OCI-LY7 (cell line): ENCODE measurements at regions not wholly inside any gene's neighbourhood (a gene's known extent, or its start where the extent isn't known, plus 50 kb on each side); places are given as distances from the start of the nearest gene placed in this dataset.

Experiments
- BruUV-seq: library from RNA; stranded (reverse); fragments of 400-500 nt; replicated peaks from 2 replicates; lab custom pipeline; 2021; lab: Mats Ljungman, UMichigan
- CTCF ChIA-PET: fragments of 300-600 bp; sonication (Branson Sonifier 250); formaldehyde crosslinking; loops from one replicate; lab custom pipeline; 2022; ENCODE audit warnings: antibody characterized with exemption; ENCODE audit not compliant: unreplicated experiment; lab: Charles Lee
- POLR2A ChIA-PET: fragments of 300-600 bp; sonication (Branson Sonifier 250); formaldehyde crosslinking; loops from one replicate; lab custom pipeline; 2022; ENCODE audit warnings: antibody characterized with exemption; lab: Charles Lee
- DNase-seq: peaks from one replicate; pipeline ENCODE4 v3.0.0-alpha.2; 2015; ENCODE audit warnings: low spot score
- H2AFZ ChIP-seq: fragments of 200-600 bp; sonication (generic), shearing (Covaris generic); 2 replicates; pipeline ENCODE4 v1.6.1; 2014; ENCODE audit warnings: mild to moderate bottlenecking, antibody characterized with exemption, low read length, moderate library complexity
- H3K27ac ChIP-seq: fragments of 200-600 bp; sonication (generic); 2 replicates; pipeline ENCODE4 v1.5.1; 2014; ENCODE audit warnings: mixed run types, low read depth, mild to moderate bottlenecking, moderate library complexity, low read length, inconsistent platforms; ENCODE audit not compliant: poor library complexity, severe bottlenecking
- H3K36me3 ChIP-seq: fragments of 200-600 bp; sonication (generic); 2 replicates; pipeline ENCODE4 v1.6.1; 2014; ENCODE audit warnings: mild to moderate bottlenecking, antibody characterized with exemption, low read length, moderate library complexity, mixed read lengths; ENCODE audit not compliant: insufficient read depth
- H3K4me1 ChIP-seq: fragments of 200-600 bp; sonication (generic); 2 replicates; pipeline ENCODE4 v1.5.1; 2014; ENCODE audit warnings: mild to moderate bottlenecking, low read length; ENCODE audit not compliant: insufficient read depth, poor library complexity, severe bottlenecking
- H3K4me2 ChIP-seq: fragments of 200-600 bp; sonication (generic); 2 replicates; pipeline ENCODE4 v1.6.1; 2014; ENCODE audit warnings: mild to moderate bottlenecking, low read length
- H3K4me3 ChIP-seq: fragments of 200-600 bp; sonication (generic); 2 replicates; pipeline ENCODE4 v1.5.1; 2014; ENCODE audit warnings: mild to moderate bottlenecking, low read depth, low read length; ENCODE audit not compliant: poor library complexity, severe bottlenecking
- H3K79me2 ChIP-seq: fragments of 200-600 bp; sonication (generic); 2 replicates; pipeline ENCODE4 v1.6.1; 2016; ENCODE audit warnings: low read depth, mild to moderate bottlenecking, low read length, moderate library complexity, mixed read lengths; ENCODE audit not compliant: insufficient read depth
- H3K9me2 ChIP-seq: fragments of 200-600 bp; sonication (generic); 2 replicates; pipeline ENCODE4 v1.6.1; 2016; ENCODE audit warnings: mild to moderate bottlenecking, low read length, mixed read lengths; ENCODE audit not compliant: insufficient read depth
- H3K9me3 ChIP-seq: fragments of 200-600 bp; sonication (generic); 2 replicates; pipeline ENCODE4 v1.6.1; 2014; ENCODE audit warnings: mild to moderate bottlenecking, mixed run types, low read length, mixed read lengths
- H4K20me1 ChIP-seq: fragments of 200-600 bp; sonication (generic); 2 replicates; pipeline ENCODE4 v1.6.1; 2014; ENCODE audit warnings: mild to moderate bottlenecking, antibody characterized with exemption, low read length, moderate library complexity, mixed read lengths; ENCODE audit not compliant: insufficient read depth
- EZH2phosphoT487 ChIP-seq: fragments of 200-600 bp; sonication (generic); IDR thresholded peaks from 2 replicates; pipeline ENCODE4 v1.6.1; 2018; ENCODE audit warnings: low read depth, borderline replicate concordance, mild to moderate bottlenecking, mixed run types, antibody characterized with exemption, low read length, moderate library complexity, mixed read lengths
- intact Hi-C: fragments of 100-400 bp; cut with micrococcal nuclease; formaldehyde crosslinking; loops from one replicate; pipeline ENCODE4 v1.10.0; 2022; ENCODE audit not compliant: unreplicated experiment
- TF ChIP-seq, protein P1 (sequence below): fragments of 200-600 bp; sonication (generic); conservative IDR thresholded peaks from 2 replicates; pipeline ENCODE4 v1.5.1; 2014; ENCODE audit warnings: mild to moderate bottlenecking, antibody characterized with exemption, low read length, moderate library complexity, mixed read lengths

- no peaks in the 10 kb centered on the region for H4K20me1 ChIP-seq
- H3K9me3 ChIP-seq, result no peaks in the 10 kb centered on the region
- no peak for DNase-seq
- no TSS peak for BruUV-seq
- no peak overlapping the region for H3K4me2 ChIP-seq
- H2AFZ ChIP-seq, result no peak overlapping the region
- POLR2A ChIA-PET, result no interaction called here
- no peaks in the 10 kb centered on the region for H3K9me2 ChIP-seq
- CTCF ChIA-PET, result no interaction called here
- H3K36me3 ChIP-seq, result no peaks in the 10 kb centered on the region
- H3K4me1 ChIP-seq, result no peaks in the 10 kb centered on the region
- H3K4me3 ChIP-seq, result no peak overlapping the region
- no peak for TF ChIP-seq EZH2phosphoT487
- TF ChIP-seq, protein P1, sequence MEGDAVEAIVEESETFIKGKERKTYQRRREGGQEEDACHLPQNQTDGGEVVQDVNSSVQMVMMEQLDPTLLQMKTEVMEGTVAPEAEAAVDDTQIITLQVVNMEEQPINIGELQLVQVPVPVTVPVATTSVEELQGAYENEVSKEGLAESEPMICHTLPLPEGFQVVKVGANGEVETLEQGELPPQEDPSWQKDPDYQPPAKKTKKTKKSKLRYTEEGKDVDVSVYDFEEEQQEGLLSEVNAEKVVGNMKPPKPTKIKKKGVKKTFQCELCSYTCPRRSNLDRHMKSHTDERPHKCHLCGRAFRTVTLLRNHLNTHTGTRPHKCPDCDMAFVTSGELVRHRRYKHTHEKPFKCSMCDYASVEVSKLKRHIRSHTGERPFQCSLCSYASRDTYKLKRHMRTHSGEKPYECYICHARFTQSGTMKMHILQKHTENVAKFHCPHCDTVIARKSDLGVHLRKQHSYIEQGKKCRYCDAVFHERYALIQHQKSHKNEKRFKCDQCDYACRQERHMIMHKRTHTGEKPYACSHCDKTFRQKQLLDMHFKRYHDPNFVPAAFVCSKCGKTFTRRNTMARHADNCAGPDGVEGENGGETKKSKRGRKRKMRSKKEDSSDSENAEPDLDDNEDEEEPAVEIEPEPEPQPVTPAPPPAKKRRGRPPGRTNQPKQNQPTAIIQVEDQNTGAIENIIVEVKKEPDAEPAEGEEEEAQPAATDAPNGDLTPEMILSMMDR, result no peak
- H3K27ac ChIP-seq, result no peak overlapping the region
- intact Hi-C loops, result no loop called here
- H3K79me2 ChIP-seq, result no peaks in the 10 kb centered on the region
Measured at GRCh38 chr4:85280963-85281362, 194.0 kb upstream of the ARHGAP24 start.

DNA sequence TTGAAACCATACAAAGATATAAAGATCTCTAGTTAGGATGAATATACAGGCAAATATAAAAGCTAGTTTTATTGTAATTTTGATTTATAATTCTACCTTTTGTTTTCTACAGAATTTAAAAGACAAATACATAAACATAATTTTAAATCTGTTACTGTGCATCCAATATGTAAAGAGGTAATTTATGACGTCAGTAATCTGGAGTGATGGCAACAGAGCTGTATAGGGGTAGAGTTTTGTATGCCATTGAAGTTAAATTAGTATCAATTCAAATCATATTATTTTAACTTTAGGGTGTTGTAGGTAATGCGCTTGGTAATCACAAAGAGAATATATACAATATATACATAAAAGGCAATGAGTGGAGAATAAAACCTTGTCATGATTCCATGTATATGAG is 183.7 kb upstream of the ARHGAP24 start:
- Histone ChIP-seq H3K4me3 (no peak overlapping the region), H3K4me2 (no peak overlapping the region), H3K27ac (no peak overlapping the region), H3K9me3 (no peaks in the 10 kb centered on the region), H3K36me3 (no peaks in the 10 kb centered on the region), H3K4me1 (no peaks in the 10 kb centered on the region), H4K20me1 (no peaks in the 10 kb centered on the region), H3K9me2 (no peaks in the 10 kb centered on the region), H2AFZ (no peak overlapping the region), H3K79me2 (no peaks in the 10 kb centered on the region)
- intact Hi-C loops, result no loop called here
- POLR2A ChIA-PET, result interaction anchor here (0.9 to 1.4 kb wide), 2 partner anchors 10 to 20 kb away, joined by 3 read pairs; no protein-coding TSS in a partner anchor
- no peak for DNase-seq
- CTCF ChIA-PET, result no interaction called here
- no TSS peak for BruUV-seq
- TF ChIP-seq, protein P1, result no peak
- no peak for TF ChIP-seq EZH2phosphoT487

DNA sequence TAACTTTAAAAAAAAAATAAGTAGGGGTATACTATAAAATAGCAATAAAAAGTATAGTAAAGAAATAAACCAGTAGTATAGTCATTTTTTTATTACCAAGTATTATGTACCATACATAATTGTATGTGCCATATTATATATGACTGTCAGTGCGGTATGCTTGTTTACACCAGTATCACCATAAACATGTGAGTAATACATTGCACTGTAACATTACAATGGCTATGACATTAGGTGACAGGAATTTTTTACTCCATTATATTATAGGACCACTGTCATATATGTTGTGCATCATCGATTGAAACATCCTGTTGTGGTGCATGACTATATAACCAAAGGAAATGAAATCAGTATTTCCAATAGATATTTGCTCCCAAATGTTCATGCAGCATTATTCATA is 176.9 kb upstream of the ARHGAP24 start:
- no peaks in the 10 kb centered on the region for H4K20me1 ChIP-seq
- intact Hi-C loops, result no loop called here
- ChIA-PET CTCF (no interaction called here), POLR2A (interaction anchor here (0.6 kb wide), 1 partner anchor 102 kb away, joined by 3 read pairs; no protein-coding TSS in a partner anchor)
- no peaks in the 10 kb centered on the region for H3K9me2 ChIP-seq
- no peaks in the 10 kb centered on the region for H3K4me1 ChIP-seq
- no peaks in the 10 kb centered on the region for H3K36me3 ChIP-seq
- no peak overlapping the region for H2AFZ ChIP-seq
- BruUV-seq, result no TSS peak
- H3K27ac ChIP-seq, result no peak overlapping the region
- H3K79me2 ChIP-seq, result no peaks in the 10 kb centered on the region
- TF ChIP-seq EZH2phosphoT487, result no peak
- TF ChIP-seq, protein P1, result no peak
- no peak overlapping the region for H3K4me3 ChIP-seq
- no peaks in the 10 kb centered on the region for H3K9me3 ChIP-seq
- no peak overlapping the region for H3K4me2 ChIP-seq
- DNase-seq, result no peak
